Ishikawa (cell line): ENCODE measurements at regions not wholly inside any gene's neighbourhood (a gene's known extent, or its start where the extent isn't known, plus 50 kb on each side); places are given as distances from the start of the nearest gene placed in this dataset.

ENCODE experiments used
- CEBPB ChIP-seq: IDR thresholded peaks from 2 replicates; pipeline ENCODE4 v1.6.1; 2012
- CREB1 ChIP-seq: IDR thresholded peaks from 2 replicates; pipeline ENCODE4 v1.6.1; 2012; ENCODE audit warnings: low read depth
- EGR1 ChIP-seq: IDR thresholded peaks from 2 replicates; pipeline ENCODE4 v1.6.1; 2012
- EP300 ChIP-seq: IDR thresholded peaks from 2 replicates; pipeline ENCODE4 v1.6.1; 2012; ENCODE audit warnings: borderline replicate concordance
- FOXM1 ChIP-seq: IDR thresholded peaks from 2 replicates; pipeline ENCODE4 v1.6.1; 2012; ENCODE audit warnings: low read depth, borderline replicate concordance
- MAX ChIP-seq: IDR thresholded peaks from 2 replicates; pipeline ENCODE4 v1.6.1; 2012
- NFIC ChIP-seq: IDR thresholded peaks from 2 replicates; pipeline ENCODE4 v1.6.1; 2012
- RAD21 ChIP-seq: IDR thresholded peaks from 2 replicates; pipeline ENCODE4 v1.6.1; 2012; ENCODE audit warnings: low read depth
- REST ChIP-seq: IDR thresholded peaks from 2 replicates; pipeline ENCODE4 v1.6.1; 2012; ENCODE audit warnings: low read depth, mild to moderate bottlenecking
- TAF1 ChIP-seq: IDR thresholded peaks from 2 replicates; pipeline ENCODE4 v1.6.1; 2012; ENCODE audit warnings: low read depth, mild to moderate bottlenecking
- TCF12 ChIP-seq: IDR thresholded peaks from 2 replicates; pipeline ENCODE4 v1.6.1; 2012; ENCODE audit warnings: low read depth
- TEAD4 ChIP-seq: IDR thresholded peaks from 2 replicates; pipeline ENCODE4 v1.6.1; 2012
- YY1 ChIP-seq: IDR thresholded peaks from 2 replicates; pipeline ENCODE4 v1.6.1; 2012; ENCODE audit warnings: low read depth
- ZBTB7A ChIP-seq: IDR thresholded peaks from 2 replicates; pipeline ENCODE4 v1.6.1; 2012; ENCODE audit warnings: low read depth
- TF ChIP-seq, protein P1 (sequence below): IDR thresholded peaks from 2 replicates; pipeline ENCODE4 v1.6.1; 2012

DNA sequence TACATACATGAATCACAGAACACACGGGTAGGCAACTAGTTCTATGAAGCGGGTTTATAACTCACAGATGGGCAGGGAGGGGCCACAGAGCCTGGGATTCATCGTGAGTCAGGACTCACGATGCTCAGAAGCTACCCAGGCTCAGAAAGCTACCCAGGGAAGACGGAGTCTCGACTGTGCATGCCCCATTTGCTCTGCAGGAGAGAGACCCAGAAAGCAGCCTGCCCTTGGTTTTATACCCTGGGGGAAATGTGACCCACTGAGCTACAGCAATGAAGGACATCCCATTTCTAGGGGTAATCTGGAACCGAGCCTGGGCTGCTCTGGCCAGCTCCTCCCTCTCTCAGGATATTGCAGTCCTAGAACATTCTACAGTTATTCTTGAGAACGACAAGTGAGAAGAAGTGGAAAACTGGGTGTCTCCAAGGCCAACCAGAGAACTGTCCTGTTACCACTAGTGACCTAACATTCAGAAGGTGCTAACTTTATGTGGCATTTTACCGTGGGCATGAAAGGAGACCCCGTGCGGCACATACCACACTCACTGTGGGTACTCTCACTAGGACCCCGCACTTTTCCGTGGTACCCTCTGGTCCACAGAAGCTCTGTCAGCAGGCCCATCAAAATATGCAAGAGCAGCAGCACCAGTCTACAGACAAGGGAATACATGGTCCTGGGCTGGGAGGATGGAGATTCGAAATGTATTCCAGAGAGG lies 201.9 kb upstream of the PMEPA1 start:
- TF ChIP-seq TAF1, result no peak
- no peak for TF ChIP-seq YY1
- no peak for TF ChIP-seq ZBTB7A
- no peak for TF ChIP-seq CEBPB

GRCh38 chr20:57910716-57911115 lies 200.9 kb upstream of the PMEPA1 start:
- TF ChIP-seq CREB1 (no peak), REST (no peak), MAX (no peak), NFIC (no peak), TCF12 (no peak), TAF1 (no peak), TEAD4 (no peak)
- TF ChIP-seq, protein P1, sequence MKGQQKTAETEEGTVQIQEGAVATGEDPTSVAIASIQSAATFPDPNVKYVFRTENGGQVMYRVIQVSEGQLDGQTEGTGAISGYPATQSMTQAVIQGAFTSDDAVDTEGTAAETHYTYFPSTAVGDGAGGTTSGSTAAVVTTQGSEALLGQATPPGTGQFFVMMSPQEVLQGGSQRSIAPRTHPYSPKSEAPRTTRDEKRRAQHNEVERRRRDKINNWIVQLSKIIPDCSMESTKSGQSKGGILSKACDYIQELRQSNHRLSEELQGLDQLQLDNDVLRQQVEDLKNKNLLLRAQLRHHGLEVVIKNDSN, result no peak

DNA sequence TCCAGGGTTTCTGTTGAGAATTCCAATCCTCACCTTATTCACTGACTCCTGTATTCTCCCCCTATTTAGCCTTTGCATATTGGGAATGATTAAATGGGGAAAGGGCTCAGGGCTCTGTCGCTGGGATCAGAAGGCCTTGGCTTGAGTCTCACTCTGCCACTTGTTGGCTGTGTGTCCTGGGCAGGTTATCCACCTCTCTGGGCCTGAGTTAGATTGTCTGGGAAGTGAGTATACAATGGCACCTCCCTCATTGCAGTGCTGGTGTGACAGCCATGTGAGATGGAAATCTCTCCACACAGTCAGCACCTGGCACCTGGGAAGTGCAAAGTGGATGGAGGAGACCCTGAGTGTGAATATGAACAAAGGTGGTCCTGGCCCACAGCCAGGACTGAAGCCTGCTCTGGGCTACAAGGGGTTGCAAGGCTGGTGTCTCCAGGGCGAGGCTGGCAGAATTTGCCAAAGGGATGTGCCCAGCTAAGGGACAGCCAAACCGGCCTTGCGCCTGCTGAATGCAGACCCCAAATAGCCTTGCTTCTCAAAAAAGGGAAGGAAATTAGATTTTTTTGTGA lies 200.0 kb upstream of the PMEPA1 start:
- TF ChIP-seq REST, result no peak
- TF ChIP-seq YY1, result no peak
- no peak for TF ChIP-seq CEBPB
- TF ChIP-seq EP300, result no peak
- no peak for TF ChIP-seq TCF12
- no peak for TF ChIP-seq EGR1
- TF ChIP-seq TAF1, result no peak
- no peak for TF ChIP-seq RAD21
- TF ChIP-seq CREB1, result no peak
- TF ChIP-seq MAX, result no peak
- no peak for TF ChIP-seq ZBTB7A
- no peak for TF ChIP-seq NFIC
- TF ChIP-seq TEAD4, result no peak

- TF ChIP-seq EP300 (no peak), TEAD4 (no peak), FOXM1 (no peak)
Measured at GRCh38 chr20:57908704-57909630, 199.2 kb upstream of the PMEPA1 start.

GRCh38 chr20:57908226-57908625 lies 198.4 kb upstream of the PMEPA1 start:
- TF ChIP-seq NFIC, result no peak
- TF ChIP-seq TCF12, result no peak
- TF ChIP-seq YY1, result no peak
- no peak for TF ChIP-seq CEBPB
- TF ChIP-seq CREB1, result no peak

- TF ChIP-seq TAF1, result no peak
- TF ChIP-seq NFIC, result no peak
- no peak for TF ChIP-seq REST
- TF ChIP-seq, protein P1, result no peak
- no peak for TF ChIP-seq CREB1
- TF ChIP-seq FOXM1, result no peak
- TF ChIP-seq CEBPB, result no peak
- no peak for TF ChIP-seq EP300
- TF ChIP-seq TEAD4, result no peak
- no peak for TF ChIP-seq RAD21
- TF ChIP-seq MAX, result no peak
- no peak for TF ChIP-seq YY1
- TF ChIP-seq EGR1, result no peak
Measured at GRCh38 chr20:57907131-57908000, 197.6 kb upstream of the PMEPA1 start.
